ENCODE measurements at regions not wholly inside any gene's neighbourhood (a gene's known extent, or its start where the extent isn't known, plus 50 kb on each side); places are given as distances from the start of the nearest gene placed in this dataset.
"Not testable (repeated sequence)": the region's sequence is repeated elsewhere in the genome, so short reads cannot be mapped to it uniquely, and the experiment has no call there.

DNA sequence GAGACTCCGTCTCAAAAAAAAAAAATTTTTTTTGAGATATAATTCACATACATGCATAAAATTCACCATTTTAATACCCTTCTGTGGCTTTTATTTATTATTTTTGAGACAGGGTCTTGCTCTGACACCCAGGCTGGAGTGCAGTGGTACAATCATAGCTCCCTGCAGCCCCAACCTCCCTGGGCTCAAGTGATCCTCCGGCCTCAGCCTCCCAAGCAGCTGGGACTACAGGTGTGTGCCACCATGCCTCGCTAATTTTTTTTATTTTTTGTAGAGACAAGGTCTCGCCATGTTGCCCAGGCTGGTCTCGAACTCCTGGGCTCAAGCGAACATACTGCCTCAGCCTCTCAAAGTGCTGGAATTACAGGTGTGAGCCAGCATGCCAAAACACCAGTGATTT, 305.9 kb downstream of the GOLGA6L6 start:
- DNase-seq (ENCODE audit: low read depth in 1 of 2, low spot score in 1 of 2); in situ Hi-C loops (cut with HindIII; ENCODE audit: low pct_unique_long_range_greater_than_20kb, low sequenced_read_pairs): not testable (repeated sequence)

DNA sequence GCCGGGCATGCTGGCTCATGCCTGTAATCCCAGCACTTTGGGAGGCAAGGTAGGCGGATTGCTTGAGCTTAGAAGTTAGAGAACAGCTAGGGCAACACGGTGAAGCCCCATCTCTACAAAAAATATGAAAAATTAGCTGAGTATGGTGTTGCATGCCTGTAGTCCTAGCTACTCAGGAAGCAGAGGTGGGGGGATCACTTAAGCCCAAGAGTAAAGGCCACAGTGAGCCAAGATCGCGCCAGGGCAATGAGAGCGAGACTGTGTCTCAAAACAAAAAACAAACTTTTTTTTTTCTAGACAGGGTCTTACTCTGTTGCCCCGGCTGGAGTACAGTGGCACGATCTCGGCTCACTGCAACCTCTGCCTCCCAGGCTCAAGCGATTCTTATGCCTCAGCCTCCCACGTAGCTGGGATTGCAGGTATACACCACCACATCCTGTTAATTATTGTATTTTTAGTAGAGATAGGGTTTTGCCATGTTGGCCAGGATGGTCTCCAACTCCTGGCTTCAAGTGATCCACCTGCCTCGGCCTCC, 307.5 kb downstream of the GOLGA6L6 start:
- DNase-seq (ENCODE audit: low read depth in 1 of 2, low spot score in 1 of 2); in situ Hi-C loops (cut with HindIII; ENCODE audit: low pct_unique_long_range_greater_than_20kb, low sequenced_read_pairs): not testable (repeated sequence)

DNA sequence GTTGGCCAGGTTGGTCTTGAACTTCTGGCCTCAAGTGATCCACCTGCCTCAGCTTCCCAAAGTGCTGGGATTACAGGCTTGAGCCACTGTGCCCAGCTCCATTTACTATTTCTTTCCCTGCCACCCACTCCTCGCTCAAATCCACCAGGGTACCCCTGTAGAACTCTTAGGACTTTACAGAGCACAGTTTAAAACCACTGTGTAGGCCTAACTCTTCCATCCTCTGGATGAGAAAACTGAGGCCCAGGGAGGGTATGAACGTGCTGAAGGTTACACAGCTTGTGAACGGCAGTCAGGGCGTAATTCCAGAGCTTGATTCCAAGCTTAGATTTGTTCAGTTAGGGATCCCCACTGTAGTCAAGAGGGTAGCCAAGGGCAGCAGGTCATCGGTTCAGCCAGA, 309.1 kb downstream of the GOLGA6L6 start:
- DNase-seq (ENCODE audit: low read depth in 1 of 2, low spot score in 1 of 2); in situ Hi-C loops (cut with HindIII; ENCODE audit: low pct_unique_long_range_greater_than_20kb, low sequenced_read_pairs): not testable (repeated sequence)

DNA sequence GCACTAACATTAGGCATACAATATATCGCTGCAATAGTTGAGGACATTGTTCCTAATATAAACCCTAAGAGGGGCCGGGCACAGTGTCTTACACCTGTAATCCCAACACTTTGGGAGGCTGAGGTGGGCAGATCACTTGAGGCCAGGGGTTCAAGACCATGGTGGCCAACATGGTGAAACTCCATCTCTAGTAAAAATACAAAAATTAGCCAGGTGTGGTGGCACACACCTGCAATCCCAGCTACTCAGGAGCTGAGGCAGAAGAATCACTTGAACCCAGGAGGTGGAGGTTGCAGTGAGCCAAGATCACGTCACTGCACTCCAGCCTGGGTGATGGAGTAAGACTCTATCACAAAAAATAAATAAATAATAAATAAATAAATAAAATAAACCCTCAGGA, 310.9 kb downstream of the GOLGA6L6 start:
- DNase-seq (ENCODE audit: low read depth in 1 of 2, low spot score in 1 of 2); in situ Hi-C loops (cut with HindIII; ENCODE audit: low pct_unique_long_range_greater_than_20kb, low sequenced_read_pairs): not testable (repeated sequence)

DNA sequence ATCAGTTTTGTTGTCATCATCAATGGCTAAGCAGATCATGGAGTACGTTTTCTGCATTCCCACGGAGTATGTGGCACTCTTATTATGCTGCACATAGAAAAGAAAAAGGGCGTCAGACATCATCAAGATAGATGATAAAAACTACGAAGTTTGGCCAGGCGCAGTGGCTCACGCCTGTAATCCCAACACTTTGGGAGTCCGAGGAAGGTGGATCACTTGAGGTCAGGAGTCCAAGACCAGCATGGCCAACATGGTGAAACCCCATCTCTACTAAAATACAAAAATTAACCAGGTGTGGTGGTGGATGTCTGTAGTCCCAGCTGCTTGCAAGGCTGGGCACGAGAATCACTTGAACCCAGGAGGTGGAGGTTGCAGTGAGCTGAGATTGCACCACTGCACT, 312.8 kb downstream of the GOLGA6L6 start:
- in situ Hi-C loops (cut with HindIII; ENCODE audit: low pct_unique_long_range_greater_than_20kb, low sequenced_read_pairs); DNase-seq (ENCODE audit: low read depth in 1 of 2, low spot score in 1 of 2): not testable (repeated sequence)

DNA sequence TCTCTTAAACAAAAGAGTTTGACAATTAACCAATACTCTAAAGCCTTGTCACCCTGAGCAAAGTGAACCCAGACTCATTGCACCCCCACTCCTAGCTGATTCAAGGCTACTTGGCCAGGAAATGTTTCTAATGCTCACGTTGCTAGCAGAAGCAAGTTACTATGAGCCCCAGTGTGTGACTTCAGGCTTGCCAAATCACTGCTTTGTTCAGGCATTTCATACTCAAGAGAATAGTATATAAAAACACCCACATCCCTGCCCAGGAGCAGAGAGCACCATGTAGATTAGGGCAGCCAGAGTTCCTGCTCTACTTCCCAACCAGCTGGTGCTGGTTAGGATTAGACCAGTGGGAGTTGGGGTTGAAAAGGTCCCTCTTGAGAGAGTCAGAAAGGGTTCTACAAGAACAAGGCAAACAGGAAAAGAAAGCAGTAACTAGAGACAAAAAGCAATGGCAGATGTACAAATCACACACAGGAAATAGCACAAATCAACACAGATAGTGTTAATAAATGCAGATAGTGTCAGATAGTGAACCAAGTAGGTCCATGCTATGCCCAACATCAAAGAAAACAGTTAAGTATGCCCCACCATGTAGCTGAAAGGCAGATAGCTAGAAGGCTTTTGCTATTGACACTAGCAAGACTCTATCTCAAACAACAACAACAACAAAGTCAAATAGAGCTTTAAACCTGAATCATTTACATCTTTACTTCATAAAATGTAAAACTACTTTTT, 314.3 kb downstream of the GOLGA6L6 start:
- DNase-seq (ENCODE audit: low read depth in 1 of 2, low spot score in 1 of 2); in situ Hi-C loops (cut with HindIII; ENCODE audit: low pct_unique_long_range_greater_than_20kb, low sequenced_read_pairs): not testable (repeated sequence)

DNA sequence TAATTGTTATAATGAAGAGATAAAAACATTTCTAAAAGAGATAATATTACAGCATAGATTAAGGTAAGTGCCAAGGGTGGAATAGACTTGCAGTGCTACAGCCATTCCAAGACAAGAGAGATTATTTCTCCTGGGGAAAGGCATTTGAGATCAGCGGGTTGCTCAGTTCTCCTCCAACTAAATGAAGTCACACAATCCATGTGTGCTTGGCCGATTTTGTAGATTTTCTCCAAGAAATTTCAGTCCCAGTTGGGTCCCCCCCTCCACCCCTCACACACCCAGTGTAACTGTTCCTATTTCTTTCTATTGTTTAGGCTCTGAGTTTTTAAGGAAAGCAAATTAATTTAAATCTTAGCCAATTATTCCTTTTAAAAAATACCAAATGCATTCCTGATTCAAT, 315.1 kb downstream of the GOLGA6L6 start:
- in situ Hi-C loops (cut with HindIII; ENCODE audit: low pct_unique_long_range_greater_than_20kb, low sequenced_read_pairs); DNase-seq (ENCODE audit: low read depth in 1 of 2, low spot score in 1 of 2): not testable (repeated sequence)

DNA sequence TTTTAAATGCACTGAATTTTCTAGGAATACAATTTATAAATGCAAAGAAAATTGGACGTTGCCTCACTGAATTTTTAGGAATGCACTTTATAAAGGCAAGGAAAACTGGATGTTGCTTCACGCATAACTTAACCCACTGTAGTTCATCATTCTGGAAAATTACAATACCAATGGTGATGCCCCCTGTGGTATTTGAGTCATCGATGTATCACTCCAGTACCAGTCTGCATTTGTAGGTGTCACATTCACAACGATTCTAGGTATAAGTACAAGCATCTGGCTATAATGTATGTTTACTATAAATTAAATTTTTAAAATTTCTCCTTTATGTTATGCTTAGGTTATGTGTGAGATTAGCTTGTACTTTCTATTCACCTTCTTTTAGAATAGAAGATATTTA, 320.5 kb downstream of the GOLGA6L6 start:
- in situ Hi-C loops (cut with HindIII; ENCODE audit: low pct_unique_long_range_greater_than_20kb, low sequenced_read_pairs); DNase-seq (ENCODE audit: low read depth in 1 of 2, low spot score in 1 of 2): not testable (repeated sequence)

DNA sequence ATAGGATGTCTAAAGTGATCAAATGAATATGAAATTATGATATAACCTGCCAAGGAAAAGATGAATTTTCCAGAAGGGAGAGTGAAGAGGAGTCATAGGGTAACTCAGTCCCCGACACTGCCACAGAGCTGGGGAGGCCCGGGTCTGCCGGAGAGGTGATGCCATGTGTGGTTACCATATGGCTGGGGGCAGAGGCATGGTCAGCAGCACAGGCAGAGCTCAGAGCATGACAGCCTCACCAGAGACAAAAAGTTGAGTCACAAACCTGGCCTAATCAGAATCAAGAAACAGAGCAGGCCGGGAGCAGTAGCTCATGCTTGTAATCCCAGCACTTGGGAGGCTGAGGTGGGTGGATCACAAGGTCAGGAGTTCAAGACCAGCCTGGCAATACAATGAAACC, 322.4 kb downstream of the GOLGA6L6 start:
- in situ Hi-C loops (cut with HindIII; ENCODE audit: low pct_unique_long_range_greater_than_20kb, low sequenced_read_pairs); DNase-seq (ENCODE audit: low read depth in 1 of 2, low spot score in 1 of 2): not testable (repeated sequence)

DNA sequence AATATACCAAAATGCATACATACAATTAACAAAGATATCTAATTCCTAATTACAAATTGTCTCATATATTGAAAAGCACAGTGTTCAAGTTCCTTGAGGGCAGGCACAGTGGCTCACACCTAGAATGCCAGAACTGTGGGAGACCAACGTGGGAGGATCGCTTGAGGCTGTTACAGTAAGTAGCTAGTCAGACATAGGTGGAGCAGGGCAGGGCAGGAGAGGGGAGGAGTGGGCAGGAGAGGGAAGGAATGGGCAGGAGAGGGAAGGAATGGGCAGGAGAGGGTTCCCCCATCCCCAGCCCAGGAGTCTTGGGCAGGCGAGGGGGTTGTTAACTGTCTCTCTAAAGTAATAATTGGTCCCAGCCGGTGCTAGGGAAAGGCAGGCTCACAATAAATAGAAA, 325.9 kb downstream of the GOLGA6L6 start:
- DNase-seq (ENCODE audit: low read depth in 1 of 2, low spot score in 1 of 2); in situ Hi-C loops (cut with HindIII; ENCODE audit: low pct_unique_long_range_greater_than_20kb, low sequenced_read_pairs): not testable (repeated sequence)

DNA sequence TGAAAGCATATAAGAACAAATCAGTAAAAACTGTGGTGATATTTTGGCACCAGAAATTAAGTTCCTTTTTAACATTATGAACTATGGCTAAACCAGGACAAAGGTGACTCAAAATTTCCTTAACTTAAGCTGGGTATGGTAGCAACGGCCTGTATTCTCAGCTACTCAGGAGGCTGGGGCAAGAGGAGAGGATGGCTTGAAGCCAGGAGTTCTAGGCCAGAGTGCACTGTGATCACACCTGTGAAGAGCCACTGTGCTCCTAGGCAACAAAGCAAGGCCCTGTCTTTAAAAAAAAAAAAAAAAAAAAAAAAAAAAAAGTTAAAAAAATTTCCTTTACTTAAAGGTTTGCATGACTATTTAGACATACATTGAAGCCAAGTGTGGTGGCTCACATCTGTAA, 327.5 kb downstream of the GOLGA6L6 start:
- DNase-seq (ENCODE audit: low read depth in 1 of 2, low spot score in 1 of 2); in situ Hi-C loops (cut with HindIII; ENCODE audit: low pct_unique_long_range_greater_than_20kb, low sequenced_read_pairs): not testable (repeated sequence)

DNA sequence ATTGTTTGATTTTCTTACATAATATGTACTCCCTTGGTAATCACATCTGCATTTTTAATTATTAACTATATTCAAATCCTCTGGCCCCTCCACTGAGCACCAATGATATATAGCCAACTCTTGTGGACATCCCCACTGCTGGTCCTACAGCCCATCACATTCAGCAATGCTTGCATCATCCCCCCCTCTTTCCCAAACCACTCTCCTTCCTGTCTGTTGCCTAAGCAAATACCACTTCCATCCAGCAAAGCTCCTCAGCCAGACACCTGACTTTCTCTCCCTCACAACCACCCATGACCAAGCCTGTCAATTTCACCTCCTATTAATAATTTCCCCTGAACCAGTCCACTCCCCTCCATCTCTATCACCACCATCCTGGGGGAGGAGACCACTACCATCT, 330.1 kb downstream of the GOLGA6L6 start:
- DNase-seq (ENCODE audit: low read depth in 1 of 2, low spot score in 1 of 2); in situ Hi-C loops (cut with HindIII; ENCODE audit: low pct_unique_long_range_greater_than_20kb, low sequenced_read_pairs): not testable (repeated sequence)

DNA sequence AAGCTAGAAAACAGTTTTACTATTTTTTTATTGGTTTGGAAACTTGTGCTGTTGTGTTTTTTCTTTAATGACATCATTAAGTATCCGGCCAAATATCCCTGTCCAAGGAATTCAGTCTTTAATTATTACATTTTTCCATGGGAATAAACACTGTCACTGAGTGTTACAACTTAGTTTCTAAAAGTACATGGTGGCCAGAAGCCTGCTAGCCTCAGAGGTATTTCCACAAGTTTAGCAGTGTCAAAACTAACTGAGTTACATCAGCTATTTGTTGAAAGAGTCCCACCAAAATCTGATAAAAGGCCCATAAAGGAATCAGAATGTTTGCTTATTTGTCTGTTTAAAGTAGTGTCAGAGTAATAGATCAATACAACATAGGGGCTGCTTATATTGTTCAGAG, 331.6 kb downstream of the GOLGA6L6 start:
- in situ Hi-C loops (cut with HindIII; ENCODE audit: low pct_unique_long_range_greater_than_20kb, low sequenced_read_pairs); DNase-seq (ENCODE audit: low read depth in 1 of 2, low spot score in 1 of 2): not testable (repeated sequence)

DNA sequence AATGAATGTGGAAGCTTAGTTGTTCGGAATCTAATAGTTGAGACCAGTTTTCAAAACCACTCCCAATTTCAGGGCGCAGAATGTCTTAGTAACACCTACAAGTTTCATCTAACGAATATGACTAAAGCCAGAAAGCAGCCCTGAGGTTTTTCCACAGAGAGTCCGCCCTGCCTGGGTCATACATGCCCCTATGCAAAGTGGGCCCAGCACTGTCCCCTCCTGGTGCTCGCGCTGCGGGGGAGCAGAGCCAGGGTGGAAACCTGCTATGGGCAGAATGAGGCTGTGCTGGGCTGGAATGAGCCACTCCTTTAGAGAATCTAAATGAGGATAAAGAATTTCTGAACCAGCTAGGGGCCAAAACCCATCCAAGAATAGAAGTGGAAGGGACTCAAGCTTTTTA, 334.0 kb downstream of the GOLGA6L6 start:
- DNase-seq (ENCODE audit: low read depth in 1 of 2, low spot score in 1 of 2); in situ Hi-C loops (cut with HindIII; ENCODE audit: low pct_unique_long_range_greater_than_20kb, low sequenced_read_pairs): not testable (repeated sequence)

DNA sequence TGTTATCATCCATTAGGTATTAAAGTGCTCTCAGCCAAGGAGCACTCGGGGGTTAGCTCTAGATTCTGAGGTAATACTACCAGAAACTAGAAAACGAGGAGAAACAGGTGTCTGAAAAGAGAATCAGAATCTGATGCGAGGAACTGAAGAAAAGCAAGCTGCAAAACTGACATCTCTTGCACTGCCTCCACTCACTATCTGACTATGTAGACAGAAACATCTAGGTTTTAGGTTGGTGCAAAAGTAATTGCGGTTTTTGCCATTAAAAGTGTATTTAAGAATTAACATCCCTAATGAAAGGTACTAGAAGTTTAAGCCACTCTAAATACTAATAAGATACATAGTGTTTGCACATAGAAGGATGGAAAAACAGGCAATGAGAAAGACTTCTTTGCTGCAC, 334.4 kb downstream of the GOLGA6L6 start:
- in situ Hi-C loops (cut with HindIII; ENCODE audit: low pct_unique_long_range_greater_than_20kb, low sequenced_read_pairs); DNase-seq (ENCODE audit: low read depth in 1 of 2, low spot score in 1 of 2): not testable (repeated sequence)

DNA sequence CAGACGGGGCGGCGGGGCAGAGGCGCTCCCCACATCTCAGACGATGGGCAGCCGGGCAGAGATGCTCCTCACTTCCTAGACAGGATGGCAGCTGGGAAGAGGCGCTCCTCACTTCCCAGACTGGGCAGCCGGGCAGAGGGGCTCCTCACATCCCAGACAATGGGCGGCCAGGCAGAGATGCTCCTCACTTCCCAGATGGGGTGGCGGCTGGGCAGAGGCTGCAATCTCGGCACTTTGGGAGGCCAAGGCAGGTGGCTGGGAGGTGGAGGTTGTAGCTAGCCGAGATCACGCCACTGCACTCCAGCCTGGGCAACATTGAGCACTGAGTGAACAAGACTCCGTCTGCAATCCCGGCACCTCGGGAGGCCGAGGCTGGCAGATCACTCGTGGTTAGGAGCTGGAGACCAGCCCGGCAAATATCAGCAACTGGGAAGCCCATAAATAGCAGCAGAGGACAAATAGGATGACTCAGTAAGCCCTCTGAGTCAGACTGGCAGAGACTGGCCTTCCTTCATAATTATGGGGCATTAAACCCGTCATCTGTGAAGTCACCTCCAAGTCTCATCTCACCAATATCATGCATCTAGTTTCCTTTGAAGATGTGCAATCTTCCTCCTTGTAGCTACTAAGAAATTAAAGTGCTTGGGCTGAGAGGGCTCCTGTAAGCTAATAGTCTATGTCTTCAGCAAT, 337.3 kb downstream of the GOLGA6L6 start:
- in situ Hi-C loops (cut with HindIII; ENCODE audit: low pct_unique_long_range_greater_than_20kb, low sequenced_read_pairs); DNase-seq (ENCODE audit: low read depth in 1 of 2, low spot score in 1 of 2): not testable (repeated sequence)

DNA sequence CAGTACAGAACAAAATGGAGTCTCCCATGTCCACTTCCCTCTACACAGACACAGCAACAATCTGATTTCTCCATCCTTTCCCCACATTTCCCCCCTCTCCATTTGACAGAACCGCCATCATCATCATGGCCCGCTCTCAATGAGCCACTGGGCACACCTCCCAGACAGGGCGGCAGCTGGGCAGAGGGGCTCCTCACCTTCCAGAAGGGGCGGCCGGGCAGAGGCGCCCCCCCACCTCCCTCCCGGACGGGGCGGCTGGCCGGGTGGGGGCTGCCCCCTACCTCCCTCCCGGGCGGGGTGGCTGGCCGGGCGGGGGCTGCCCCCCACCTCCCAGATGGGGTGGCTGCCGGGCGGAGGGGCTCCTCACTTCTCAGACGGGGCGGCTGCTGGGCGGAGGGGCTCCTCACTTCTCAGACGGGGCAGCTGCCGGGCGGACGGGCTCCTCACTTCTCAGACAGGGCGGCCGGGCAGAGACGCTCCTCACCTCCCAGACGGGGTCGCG, 337.9 kb downstream of the GOLGA6L6 start:
- in situ Hi-C loops (cut with HindIII; ENCODE audit: low pct_unique_long_range_greater_than_20kb, low sequenced_read_pairs); DNase-seq (ENCODE audit: low read depth in 1 of 2, low spot score in 1 of 2): not testable (repeated sequence)

DNA sequence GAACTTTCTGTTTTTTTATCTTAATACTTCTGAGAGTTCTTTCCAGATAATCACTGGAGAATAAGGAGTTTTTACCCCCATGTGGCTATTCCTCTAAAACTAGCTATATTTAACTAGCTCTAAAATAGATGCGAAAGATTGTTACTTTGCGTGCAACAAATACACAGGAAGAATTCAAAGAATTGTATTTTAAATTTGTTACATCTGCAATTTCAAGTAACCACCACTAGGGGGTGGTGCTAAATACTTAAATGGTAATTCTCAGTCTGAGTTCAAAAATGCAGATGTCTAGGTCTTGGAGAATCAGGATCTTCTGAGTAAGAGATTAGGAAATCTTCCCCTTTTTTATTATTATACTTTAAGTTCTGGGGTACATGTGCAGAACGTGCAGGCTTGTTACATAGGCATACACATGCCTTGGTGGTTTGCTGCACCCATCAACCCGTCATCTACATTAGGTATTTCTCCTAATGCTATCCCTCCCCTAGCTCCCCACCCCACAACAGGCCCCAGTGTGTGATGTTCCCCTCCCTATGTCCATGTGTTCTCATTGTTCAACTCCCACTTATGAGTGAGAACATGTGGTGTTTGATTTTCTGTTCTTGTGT, 346.9 kb downstream of the GOLGA6L6 start:
- in situ Hi-C loops (cut with HindIII; ENCODE audit: low pct_unique_long_range_greater_than_20kb, low sequenced_read_pairs); DNase-seq (ENCODE audit: low read depth in 1 of 2, low spot score in 1 of 2): not testable (repeated sequence)
